Ishikawa (cell line): ENCODE measurements at regions not wholly inside any gene's neighbourhood (a gene's known extent, or its start where the extent isn't known, plus 50 kb on each side); places are given as distances from the start of the nearest gene placed in this dataset.

Source experiments
- FOXM1 ChIP-seq: IDR thresholded peaks from 2 replicates; pipeline ENCODE4 v1.6.1; 2012; ENCODE audit warnings: low read depth, borderline replicate concordance
- RAD21 ChIP-seq: IDR thresholded peaks from 2 replicates; pipeline ENCODE4 v1.6.1; 2012; ENCODE audit warnings: low read depth
- YY1 ChIP-seq: IDR thresholded peaks from 2 replicates; pipeline ENCODE4 v1.6.1; 2012; ENCODE audit warnings: low read depth

- TF ChIP-seq YY1 (no peak), RAD21 (no peak), FOXM1 (no peak)
Measured at GRCh38 chr18:43364535-43364934, 87.2 kb upstream of the SYT4 start.
